Mucosa of descending colon (tissue), 3 donors: ENCODE measurements at regions not wholly inside any gene's neighbourhood (a gene's known extent, or its start where the extent isn't known, plus 50 kb on each side); places are given as distances from the start of the nearest gene placed in this dataset.

Experiments used
- ATAC-seq: fragments of 200-7000 bp; cut with Tn5 transposase; one replicate; pipeline ENCODE4 v1.9.1; 2020; ENCODE audit warnings: mild to moderate bottlenecking, moderate library complexity
- DNase-seq, 3 donors: peaks; one replicate each; pipeline ENCODE4 v3.0.0-alpha.2; 2020
- H3K36me3 ChIP-seq: fragments of 200-600 bp; one replicate; pipeline ENCODE4 v1.8.0; 2021; ENCODE audit warnings: low read depth, mild to moderate bottlenecking
- H3K4me1 ChIP-seq: fragments of 200-600 bp; one replicate; pipeline ENCODE4 v1.8.0; 2021; ENCODE audit warnings: low read depth, mild to moderate bottlenecking
- H3K4me3 ChIP-seq: fragments of 200-600 bp; one replicate; pipeline ENCODE4 v1.8.0; 2021; ENCODE audit warnings: mild to moderate bottlenecking
- H3K9me3 ChIP-seq: fragments of 200-600 bp; one replicate; pipeline ENCODE4 v1.8.0; 2021; ENCODE audit warnings: mild to moderate bottlenecking
- CTCF ChIP-seq: fragments of 200-600 bp; IDR thresholded peaks from one replicate; pipeline ENCODE4 v1.8.0; 2022; ENCODE audit warnings: antibody characterized with exemption, mild to moderate bottlenecking
- intact Hi-C, 2 donors: fragments of 100-400 bp; cut with DNase I in 1 of 2; cut with micrococcal nuclease in 1 of 2; formaldehyde crosslinking; loops; one replicate each; pipeline versions ENCODE4 v1.11.0 to v1.11.1; 2022; cut with DNase I, micrococcal nuclease
- donor health status: DM: no; HTN: no; CAD: no; lungs with moderate emphysema.
- donor health status: DM: no; HTN: no; CAD: no.
- donor health status: DM: no; HTN: yes; CAD: no.

- Histone ChIP-seq H3K4me3 (no peak overlapping the region), H3K4me1 (no peaks in the 10 kb centered on the region), H3K36me3 (no peaks in the 10 kb centered on the region), H3K9me3 (no peaks in the 10 kb centered on the region)
- intact Hi-C loops: no loop called here
- TF ChIP-seq CTCF: no peak
- DNase-seq (no peak), ATAC-seq (no peak)
These were observed 188.5 kb downstream of the SLIT2 start for GRCh38 chr4:20440170-20440569.

GRCh38 chr4:20443015-20443805, 191.5 kb downstream of the SLIT2 start:
- no peak for TF ChIP-seq CTCF
- DNase-seq: no peak
- no peak overlapping the region for H3K4me3 ChIP-seq
- H3K4me1 ChIP-seq: no peaks in the 10 kb centered on the region
- no peaks in the 10 kb centered on the region for H3K9me3 ChIP-seq
- intact Hi-C loops: no loop called here
- ATAC-seq: no peak
- H3K36me3 ChIP-seq: no peaks in the 10 kb centered on the region

GRCh38 chr4:20444599-20445337, 193.1 kb downstream of the SLIT2 start:
- H3K4me1 ChIP-seq: no peaks in the 10 kb centered on the region
- intact Hi-C loops: no loop called here
- no peak overlapping the region for H3K4me3 ChIP-seq
- DNase-seq (no peak), ATAC-seq (no peak)
- no peaks in the 10 kb centered on the region for H3K9me3 ChIP-seq
- no peak for TF ChIP-seq CTCF
- H3K36me3 ChIP-seq: no peaks in the 10 kb centered on the region

GRCh38 chr4:20445933-20446723, 194.4 kb downstream of the SLIT2 start:
- ATAC-seq: peak; percentile 25
- TF ChIP-seq CTCF: no peak
- Histone ChIP-seq H3K9me3 (no peaks in the 10 kb centered on the region), H3K36me3 (no peaks in the 10 kb centered on the region), H3K4me1 (no peaks in the 10 kb centered on the region), H3K4me3 (no peak overlapping the region)
- no peak for DNase-seq
- intact Hi-C loops: no loop called here

GRCh38 chr4:20447103-20447502, 195.4 kb downstream of the SLIT2 start:
- DNase-seq (no peak), ATAC-seq (no peak)
- H3K9me3 ChIP-seq: no peaks in the 10 kb centered on the region
- H3K4me3 ChIP-seq: no peak overlapping the region
- H3K4me1 ChIP-seq: no peaks in the 10 kb centered on the region
- intact Hi-C loops: no loop called here
- no peaks in the 10 kb centered on the region for H3K36me3 ChIP-seq
- no peak for TF ChIP-seq CTCF
